ENCODE measurements at regions not wholly inside any gene's neighbourhood (a gene's known extent, or its start where the extent isn't known, plus 50 kb on each side); places are given as distances from the start of the nearest gene placed in this dataset.

DNA sequence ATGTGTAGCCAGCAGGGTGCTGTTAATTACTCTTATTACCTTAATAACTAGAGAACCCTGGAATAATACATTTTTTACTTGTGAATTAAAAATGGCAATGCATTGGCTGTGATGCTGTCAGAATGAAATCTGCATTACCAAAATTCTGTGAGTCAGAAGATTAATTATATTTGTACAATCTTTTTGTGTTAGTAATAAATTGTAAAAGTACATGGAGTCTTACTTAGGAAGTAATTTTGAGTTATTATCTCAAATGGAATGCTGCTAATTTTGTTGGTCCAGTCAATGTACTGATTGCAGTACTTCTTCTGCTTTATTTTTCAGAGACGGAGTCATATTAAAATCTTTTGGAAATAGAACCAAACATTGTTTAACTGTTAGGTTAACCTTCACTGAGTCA is 152.0 kb upstream of the SLC10A2 start:
- no peak for TF ChIP-seq POLR2A (IDR thresholded peaks at IDR 0.05)
- TF ChIP-seq, protein P1, sequence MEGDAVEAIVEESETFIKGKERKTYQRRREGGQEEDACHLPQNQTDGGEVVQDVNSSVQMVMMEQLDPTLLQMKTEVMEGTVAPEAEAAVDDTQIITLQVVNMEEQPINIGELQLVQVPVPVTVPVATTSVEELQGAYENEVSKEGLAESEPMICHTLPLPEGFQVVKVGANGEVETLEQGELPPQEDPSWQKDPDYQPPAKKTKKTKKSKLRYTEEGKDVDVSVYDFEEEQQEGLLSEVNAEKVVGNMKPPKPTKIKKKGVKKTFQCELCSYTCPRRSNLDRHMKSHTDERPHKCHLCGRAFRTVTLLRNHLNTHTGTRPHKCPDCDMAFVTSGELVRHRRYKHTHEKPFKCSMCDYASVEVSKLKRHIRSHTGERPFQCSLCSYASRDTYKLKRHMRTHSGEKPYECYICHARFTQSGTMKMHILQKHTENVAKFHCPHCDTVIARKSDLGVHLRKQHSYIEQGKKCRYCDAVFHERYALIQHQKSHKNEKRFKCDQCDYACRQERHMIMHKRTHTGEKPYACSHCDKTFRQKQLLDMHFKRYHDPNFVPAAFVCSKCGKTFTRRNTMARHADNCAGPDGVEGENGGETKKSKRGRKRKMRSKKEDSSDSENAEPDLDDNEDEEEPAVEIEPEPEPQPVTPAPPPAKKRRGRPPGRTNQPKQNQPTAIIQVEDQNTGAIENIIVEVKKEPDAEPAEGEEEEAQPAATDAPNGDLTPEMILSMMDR (IDR thresholded peaks at IDR 0.05), result no peak
